Astrocyte (in vitro differentiated cells and primary cell): ENCODE measurements at regions not wholly inside any gene's neighbourhood (a gene's known extent, or its start where the extent isn't known, plus 50 kb on each side); places are given as distances from the start of the nearest gene placed in this dataset.
"Not testable (repeated sequence)": the region's sequence is repeated elsewhere in the genome, so short reads cannot be mapped to it uniquely, and the experiment has no call there.

Source experiments
- EZH2 ChIP-seq: IDR thresholded peaks from 2 replicates; pipeline ENCODE4 v1.6.1; 2012; ENCODE audit warnings: mild to moderate bottlenecking, low read length, inconsistent platforms; ENCODE audit not compliant: insufficient read depth
- TF ChIP-seq, protein P1 (sequence below): IDR thresholded peaks from 2 replicates; pipeline ENCODE4 v1.5.1; 2011; ENCODE audit warnings: low read depth, mild to moderate bottlenecking, inconsistent platforms, low read length, moderate library complexity; ENCODE audit not compliant: insufficient read depth

GRCh38 chr3:61393480-61393947, 142.3 kb upstream of the FHIT start:
- TF ChIP-seq, protein P1, sequence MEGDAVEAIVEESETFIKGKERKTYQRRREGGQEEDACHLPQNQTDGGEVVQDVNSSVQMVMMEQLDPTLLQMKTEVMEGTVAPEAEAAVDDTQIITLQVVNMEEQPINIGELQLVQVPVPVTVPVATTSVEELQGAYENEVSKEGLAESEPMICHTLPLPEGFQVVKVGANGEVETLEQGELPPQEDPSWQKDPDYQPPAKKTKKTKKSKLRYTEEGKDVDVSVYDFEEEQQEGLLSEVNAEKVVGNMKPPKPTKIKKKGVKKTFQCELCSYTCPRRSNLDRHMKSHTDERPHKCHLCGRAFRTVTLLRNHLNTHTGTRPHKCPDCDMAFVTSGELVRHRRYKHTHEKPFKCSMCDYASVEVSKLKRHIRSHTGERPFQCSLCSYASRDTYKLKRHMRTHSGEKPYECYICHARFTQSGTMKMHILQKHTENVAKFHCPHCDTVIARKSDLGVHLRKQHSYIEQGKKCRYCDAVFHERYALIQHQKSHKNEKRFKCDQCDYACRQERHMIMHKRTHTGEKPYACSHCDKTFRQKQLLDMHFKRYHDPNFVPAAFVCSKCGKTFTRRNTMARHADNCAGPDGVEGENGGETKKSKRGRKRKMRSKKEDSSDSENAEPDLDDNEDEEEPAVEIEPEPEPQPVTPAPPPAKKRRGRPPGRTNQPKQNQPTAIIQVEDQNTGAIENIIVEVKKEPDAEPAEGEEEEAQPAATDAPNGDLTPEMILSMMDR = not testable (repeated sequence)
- not testable (repeated sequence) for TF ChIP-seq EZH2
